ENCODE measurements at regions not wholly inside any gene's neighbourhood (a gene's known extent, or its start where the extent isn't known, plus 50 kb on each side); places are given as distances from the start of the nearest gene placed in this dataset.

GRCh38 chrX:9333873-9334560 is 130.8 kb upstream of the TBL1X start:
- no peaks in the 10 kb centered on the region for H3K36me3 Mint-ChIP-seq
- ATAC-seq (replicated peaks): no peak
- peaks cover 3 to 6% of the 10 kb centered on the region in 2 donors for H3K4me1 Mint-ChIP-seq

GRCh38 chrX:9335251-9335650 is 129.6 kb upstream of the TBL1X start:
- H3K27me3 Mint-ChIP-seq: no peaks in the 10 kb centered on the region
- no peak for DNase-seq
- ATAC-seq (replicated peaks): no peak
- no peak overlapping the region for H3K4me3 Mint-ChIP-seq
- H3K36me3 Mint-ChIP-seq: no peaks in the 10 kb centered on the region
- H3K9me3 Mint-ChIP-seq: no peaks in the 10 kb centered on the region
- H3K27ac Mint-ChIP-seq: no peak overlapping the region
- peaks cover 8 to 12% of the 10 kb centered on the region in 2 donors for H3K4me1 Mint-ChIP-seq

More at GRCh38 chrX:9333873-9334560, 130.8 kb upstream of the TBL1X start:
- H3K27me3 Mint-ChIP-seq: no peaks in the 10 kb centered on the region
- DNase-seq: no peak
- H3K4me3 Mint-ChIP-seq: no peak overlapping the region
- H3K9me3 Mint-ChIP-seq: no peaks in the 10 kb centered on the region
- H3K27ac Mint-ChIP-seq: no peak overlapping the region

- DNase-seq (no peak), ATAC-seq (replicated peaks) (no peak)
- Mint-ChIP-seq H3K27me3 (no peaks in the 10 kb centered on the region), H3K27ac (no peak overlapping the region), H3K36me3 (no peaks in the 10 kb centered on the region), H3K4me1 (peaks cover 19 to 24% of the 10 kb centered on the region in 2 donors), H3K9me3 (no peaks in the 10 kb centered on the region), H3K4me3 (no peak overlapping the region)
Observed at GRCh38 chrX:9336456-9336855, 128.4 kb upstream of the TBL1X start.

- H3K27me3 Mint-ChIP-seq: no peaks in the 10 kb centered on the region
- DNase-seq (no peak), ATAC-seq (replicated peaks) (no peak)
- H3K27ac Mint-ChIP-seq: no peak overlapping the region
- H3K4me1 Mint-ChIP-seq: peaks cover 21 to 28% of the 10 kb centered on the region in 2 donors
- H3K9me3 Mint-ChIP-seq: no peaks in the 10 kb centered on the region
- H3K4me3 Mint-ChIP-seq: no peak overlapping the region
- no peaks in the 10 kb centered on the region for H3K36me3 Mint-ChIP-seq
Observed at GRCh38 chrX:9337046-9337445, 127.8 kb upstream of the TBL1X start.

- Mint-ChIP-seq H3K27ac (no peak overlapping the region), H3K4me3 (no peak overlapping the region), H3K4me1 (peaks cover 25 to 33% of the 10 kb centered on the region in 2 donors)
Observed at GRCh38 chrX:9338986-9339385, 125.9 kb upstream of the TBL1X start.

GRCh38 chrX:9339603-9340491 is 125.0 kb upstream of the TBL1X start:
- ATAC-seq (replicated peaks) (no peak), DNase-seq (no peak)

More at GRCh38 chrX:9338986-9339385, 125.9 kb upstream of the TBL1X start:
- no peak for DNase-seq
- no peaks in the 10 kb centered on the region for H3K27me3 Mint-ChIP-seq
- H3K9me3 Mint-ChIP-seq: no peaks in the 10 kb centered on the region
- no peaks in the 10 kb centered on the region for H3K36me3 Mint-ChIP-seq
- ATAC-seq (replicated peaks): no peak

GRCh38 chrX:9340598-9341290 is 124.1 kb upstream of the TBL1X start:
- Mint-ChIP-seq H3K27me3 (no peaks in the 10 kb centered on the region), H3K27ac (peak overlapping the region; percentile 84), H3K9me3 (no peaks in the 10 kb centered on the region), H3K4me3 (peak overlapping the region; percentile 76 to 83), H3K36me3 (no peaks in the 10 kb centered on the region), H3K4me1 (peaks cover 25 to 33% of the 10 kb centered on the region in 2 donors)
- DNase-seq: peak; percentile 26
- ATAC-seq (replicated peaks): peak; percentile 70

More at GRCh38 chrX:9339603-9340491, 125.0 kb upstream of the TBL1X start:
- H3K27me3 Mint-ChIP-seq: no peaks in the 10 kb centered on the region
- H3K4me3 Mint-ChIP-seq: no peak overlapping the region
- H3K36me3 Mint-ChIP-seq: no peaks in the 10 kb centered on the region
- H3K4me1 Mint-ChIP-seq: peaks cover 25 to 33% of the 10 kb centered on the region in 2 donors
- no peaks in the 10 kb centered on the region for H3K9me3 Mint-ChIP-seq
- H3K27ac Mint-ChIP-seq: no peak overlapping the region

GRCh38 chrX:9341291-9342201 is 123.3 kb upstream of the TBL1X start:
- DNase-seq (peak; percentile 63), ATAC-seq (replicated peaks) (peak; percentile 93)
- Mint-ChIP-seq H3K4me3 (peak overlapping the region; percentile 76 to 83), H3K27ac (peak overlapping the region; percentile 90), H3K36me3 (no peaks in the 10 kb centered on the region), H3K9me3 (no peaks in the 10 kb centered on the region), H3K27me3 (no peaks in the 10 kb centered on the region), H3K4me1 (peaks cover 25 to 31% of the 10 kb centered on the region in 2 donors)

GRCh38 chrX:9342561-9343051 is 122.3 kb upstream of the TBL1X start:
- H3K4me1 Mint-ChIP-seq: peaks cover 25 to 27% of the 10 kb centered on the region in 2 donors
- H3K36me3 Mint-ChIP-seq: no peaks in the 10 kb centered on the region
- no peaks in the 10 kb centered on the region for H3K9me3 Mint-ChIP-seq
- no peaks in the 10 kb centered on the region for H3K27me3 Mint-ChIP-seq
- peak overlapping the region; percentile 35 to 36 for H3K4me3 Mint-ChIP-seq
- DNase-seq (peak; percentile 13), ATAC-seq (replicated peaks) (peak in 1 of 2 donors; percentile 12)
- H3K27ac Mint-ChIP-seq: peak overlapping the region; percentile 73

- ATAC-seq (replicated peaks) (no peak), DNase-seq (no peak)
- H3K27me3 Mint-ChIP-seq: no peaks in the 10 kb centered on the region
- H3K4me1 Mint-ChIP-seq: peaks cover 23 to 27% of the 10 kb centered on the region in 2 donors
- H3K27ac Mint-ChIP-seq: no peak overlapping the region
- no peaks in the 10 kb centered on the region for H3K9me3 Mint-ChIP-seq
- no peaks in the 10 kb centered on the region for H3K36me3 Mint-ChIP-seq
- H3K4me3 Mint-ChIP-seq: no peak overlapping the region
Observed at GRCh38 chrX:9343971-9344370, 120.9 kb upstream of the TBL1X start.

- Mint-ChIP-seq H3K4me1 (peaks cover 13% of the 10 kb centered on the region in 2 donors), H3K36me3 (no peaks in the 10 kb centered on the region), H3K27me3 (no peaks in the 10 kb centered on the region), H3K4me3 (no peak overlapping the region), H3K27ac (no peak overlapping the region), H3K9me3 (no peaks in the 10 kb centered on the region)
- DNase-seq (no peak), ATAC-seq (replicated peaks) (no peak)
Observed at GRCh38 chrX:9345957-9346356, 118.9 kb upstream of the TBL1X start.

- Mint-ChIP-seq H3K4me1 (peaks cover 13 to 20% of the 10 kb centered on the region in 2 donors), H3K27ac (no peak overlapping the region), H3K4me3 (no peak overlapping the region), H3K36me3 (no peaks in the 10 kb centered on the region), H3K27me3 (no peaks in the 10 kb centered on the region), H3K9me3 (peaks cover 0 to 3% of the 10 kb centered on the region in 2 donors)
- DNase-seq (no peak), ATAC-seq (replicated peaks) (no peak)
Observed at GRCh38 chrX:9349572-9350494, 115.0 kb upstream of the TBL1X start.

Measured in stimulated activated naive B cell treated with anti-CD40 and anti-IgM and Interleukin-4, amounts not matched to agents 10 μg/mL and 1 μg/mL and 100 μg/mL, for 72 hours (primary cell).